ENCODE measurements at regions not wholly inside any gene's neighbourhood (a gene's known extent, or its start where the extent isn't known, plus 50 kb on each side); places are given as distances from the start of the nearest gene placed in this dataset.

DNA sequence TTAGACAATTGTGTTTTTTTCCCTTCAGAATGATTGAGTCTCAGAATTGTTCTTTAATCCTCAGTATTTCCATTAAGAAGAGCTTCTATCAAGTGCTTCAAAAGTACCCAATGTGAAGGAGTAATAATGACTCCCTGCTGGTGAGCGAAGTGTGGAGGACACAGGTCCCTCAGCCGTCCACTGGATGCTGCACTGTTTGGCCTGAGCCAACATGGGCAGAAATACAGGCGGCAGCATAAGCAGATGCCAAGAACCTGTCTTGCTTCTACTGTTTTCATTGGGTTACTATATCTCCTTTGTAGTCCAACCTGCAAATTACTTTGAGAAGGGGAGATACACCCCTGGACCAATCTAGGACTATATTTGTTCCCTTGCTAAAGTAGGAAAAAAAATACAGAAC lies 55.3 kb upstream of the DPH5 start:
- DNase-seq = no peak

- no peak for DNase-seq
These were observed 53.8 kb upstream of the DPH5 start for GRCh38 chr1:101079341-101079740.

DNA sequence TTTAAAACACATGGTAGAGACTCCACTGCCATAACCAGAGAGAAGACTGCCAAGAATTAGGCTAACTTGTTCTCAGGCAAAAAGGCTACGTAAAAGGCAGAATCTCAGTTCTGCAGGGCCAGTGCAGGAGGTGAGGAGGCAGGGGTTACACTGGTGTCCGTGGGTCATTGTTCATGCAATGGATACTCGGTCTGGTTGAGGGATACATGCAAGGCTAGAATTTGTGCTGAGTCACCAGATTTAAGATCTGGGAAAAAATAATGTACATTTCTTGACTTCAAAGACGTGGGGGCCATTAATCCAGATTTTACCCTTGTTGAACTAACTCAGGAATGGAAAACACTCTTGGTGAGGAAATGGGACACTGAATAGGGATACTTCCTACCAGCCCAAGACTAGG lies 52.3 kb upstream of the DPH5 start:
- no peak for DNase-seq

DNA sequence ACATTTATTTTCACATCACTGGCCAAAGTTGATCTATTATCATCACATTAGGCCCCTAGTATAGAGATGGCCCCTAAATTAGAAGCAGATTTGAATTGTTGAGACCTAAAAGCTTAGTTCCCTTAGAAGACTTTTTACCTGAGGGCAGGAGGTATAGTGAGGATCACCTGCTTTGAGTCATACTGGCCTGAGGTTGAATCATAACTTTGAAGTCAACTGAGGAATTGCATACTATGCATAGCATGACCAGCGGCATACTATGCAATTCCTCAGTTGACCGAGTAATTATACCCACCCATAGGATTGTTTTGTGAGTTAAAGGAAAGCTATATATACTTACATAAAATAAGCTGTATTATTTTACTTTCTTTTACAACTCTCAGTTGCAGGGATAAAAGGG lies 50.3 kb upstream of the DPH5 start:
- no peak for DNase-seq

All from stimulated activated naive CD4-positive, alpha-beta T cell (primary cell).